Astrocyte of the hippocampus (primary cell): ENCODE measurements at regions not wholly inside any gene's neighbourhood (a gene's known extent, or its start where the extent isn't known, plus 50 kb on each side); places are given as distances from the start of the nearest gene placed in this dataset.

Source experiments
- DNase-seq: peaks from one replicate; pipeline ENCODE4 v3.0.0; 2011; ENCODE audit warnings: low read depth, low spot score

GRCh38 chr2:104438481-104438880 is 415.4 kb upstream of the POU3F3 start:
- DNase-seq, result no peak

GRCh38 chr2:104443145-104443544 is 410.8 kb upstream of the POU3F3 start:
- no peak for DNase-seq

- peak; percentile 81 for DNase-seq
These were observed 409.5 kb upstream of the POU3F3 start for GRCh38 chr2:104444392-104444791.

GRCh38 chr2:104444889-104445288 is 409.0 kb upstream of the POU3F3 start:
- DNase-seq, result no peak

- DNase-seq, result peak; percentile 55
These were observed 406.0 kb upstream of the POU3F3 start for GRCh38 chr2:104447831-104448434.

- peak; percentile 37 for DNase-seq
These were observed 405.1 kb upstream of the POU3F3 start for GRCh38 chr2:104448661-104449440.

- no peak for DNase-seq
These were observed 401.4 kb upstream of the POU3F3 start for GRCh38 chr2:104452558-104452957.

- no peak for DNase-seq
These were observed 391.2 kb upstream of the POU3F3 start for GRCh38 chr2:104462731-104463130.

GRCh38 chr2:104465981-104466380 is 387.9 kb upstream of the POU3F3 start:
- DNase-seq, result no peak

GRCh38 chr2:104468846-104469245 is 385.1 kb upstream of the POU3F3 start:
- no peak for DNase-seq

GRCh38 chr2:104472076-104472475 is 381.8 kb upstream of the POU3F3 start:
- no peak for DNase-seq

- peak; percentile 77 for DNase-seq
These were observed 380.4 kb upstream of the POU3F3 start for GRCh38 chr2:104473546-104473945.

- DNase-seq, result no peak
These were observed 379.2 kb upstream of the POU3F3 start for GRCh38 chr2:104474716-104475115.

GRCh38 chr2:104476075-104476474 is 377.8 kb upstream of the POU3F3 start:
- DNase-seq, result no peak

GRCh38 chr2:104476563-104476988 is 377.3 kb upstream of the POU3F3 start:
- no peak for DNase-seq

- no peak for DNase-seq
These were observed 372.6 kb upstream of the POU3F3 start for GRCh38 chr2:104481341-104481740.

- no peak for DNase-seq
These were observed 366.5 kb upstream of the POU3F3 start for GRCh38 chr2:104487366-104487765.

- no peak for DNase-seq
These were observed 360.2 kb upstream of the POU3F3 start for GRCh38 chr2:104493698-104494097.

GRCh38 chr2:104501342-104501741 is 352.6 kb upstream of the POU3F3 start:
- DNase-seq, result no peak

GRCh38 chr2:104501929-104502328 is 352.0 kb upstream of the POU3F3 start:
- no peak for DNase-seq

- peak; percentile 27 for DNase-seq
These were observed 351.0 kb upstream of the POU3F3 start for GRCh38 chr2:104502901-104503300.

GRCh38 chr2:104504331-104505073 is 349.4 kb upstream of the POU3F3 start:
- peak; percentile 10 for DNase-seq

- DNase-seq, result no peak
These were observed 335.7 kb upstream of the POU3F3 start for GRCh38 chr2:104518256-104518655.
